Superior temporal gyrus (tissue), 1 donor: ENCODE measurements at regions not wholly inside any gene's neighbourhood (a gene's known extent, or its start where the extent isn't known, plus 50 kb on each side); places are given as distances from the start of the nearest gene placed in this dataset.

Experiments used
- DNase-seq: peaks from one replicate; pipeline ENCODE4 v3.0.0-alpha.2; 2016; ENCODE audit errors: extremely low spot score

- DNase-seq: no peak
These were observed 540.9 kb downstream of the LMO4 start for GRCh38 chr1:87869567-87869966.

GRCh38 chr1:87872189-87872588 lies 543.5 kb downstream of the LMO4 start:
- peak; percentile 33 for DNase-seq

- DNase-seq: no peak
These were observed 544.0 kb downstream of the LMO4 start for GRCh38 chr1:87872692-87873091.

GRCh38 chr1:87878873-87879272 lies 550.2 kb downstream of the LMO4 start:
- DNase-seq: no peak

GRCh38 chr1:87880098-87880760 lies 551.5 kb downstream of the LMO4 start:
- no peak for DNase-seq

- DNase-seq: no peak
These were observed 552.1 kb downstream of the LMO4 start for GRCh38 chr1:87880764-87881163.

- no peak for DNase-seq
These were observed 555.2 kb downstream of the LMO4 start for GRCh38 chr1:87883906-87884305.

- no peak for DNase-seq
These were observed 555.9 kb downstream of the LMO4 start for GRCh38 chr1:87884581-87884980.

- DNase-seq: no peak
These were observed 556.8 kb downstream of the LMO4 start for GRCh38 chr1:87885278-87886025.

- DNase-seq: no peak
These were observed 558.4 kb downstream of the LMO4 start for GRCh38 chr1:87887100-87887499.

- no peak for DNase-seq
These were observed 559.8 kb downstream of the LMO4 start for GRCh38 chr1:87888446-87888845.

- no peak for DNase-seq
These were observed 565.4 kb downstream of the LMO4 start for GRCh38 chr1:87894062-87894461.

- DNase-seq: no peak
These were observed 568.8 kb downstream of the LMO4 start for GRCh38 chr1:87897481-87897880.

GRCh38 chr1:87898431-87898830 lies 569.8 kb downstream of the LMO4 start:
- DNase-seq: peak; percentile 33

- DNase-seq: no peak
These were observed 570.3 kb downstream of the LMO4 start for GRCh38 chr1:87899017-87899416.

GRCh38 chr1:87899746-87900145 lies 571.1 kb downstream of the LMO4 start:
- no peak for DNase-seq

GRCh38 chr1:87902830-87903229 lies 574.1 kb downstream of the LMO4 start:
- DNase-seq: no peak

- no peak for DNase-seq
These were observed 574.6 kb downstream of the LMO4 start for GRCh38 chr1:87903242-87903641.

GRCh38 chr1:87904651-87905050 lies 576.0 kb downstream of the LMO4 start:
- no peak for DNase-seq

- DNase-seq: no peak
These were observed 577.0 kb downstream of the LMO4 start for GRCh38 chr1:87905651-87906050.

- DNase-seq: no peak
These were observed 577.4 kb downstream of the LMO4 start for GRCh38 chr1:87906078-87906477.

- no peak for DNase-seq
These were observed 584.7 kb downstream of the LMO4 start for GRCh38 chr1:87913361-87913760.

GRCh38 chr1:87914396-87914795 lies 585.7 kb downstream of the LMO4 start:
- DNase-seq: no peak

- no peak for DNase-seq
These were observed 587.1 kb downstream of the LMO4 start for GRCh38 chr1:87915771-87916170.
